ENCODE measurements at regions not wholly inside any gene's neighbourhood (a gene's known extent, or its start where the extent isn't known, plus 50 kb on each side); places are given as distances from the start of the nearest gene placed in this dataset.

- Histone ChIP-seq H4K91ac (ENCODE audit: insufficient read length, low read depth, low read length) (no peak overlapping the region), H3K4me1 (ENCODE audit: insufficient read depth, low read length) (no peaks in the 10 kb centered on the region), H3K9ac (ENCODE audit: extremely low read depth, insufficient read length, low read length) (no peak overlapping the region), H2BK20ac (ENCODE audit: low read depth, low read length, poor library complexity, severe bottlenecking) (no peak overlapping the region), H3K23ac (ENCODE audit: insufficient read length, low read depth, low read length) (no peak overlapping the region), H2AK5ac (ENCODE audit: insufficient read length, low read length) (no peak overlapping the region), H2BK120ac (ENCODE audit: low read depth, low read length, poor library complexity, severe bottlenecking) (no peak overlapping the region), H4K20me1 (ENCODE audit: control insufficient read depth, insufficient read depth, insufficient read length) (no peaks in the 10 kb centered on the region), H3K9me3 (ENCODE audit: control insufficient read depth, low read depth, low read length) (no peaks in the 10 kb centered on the region), H4K5ac (ENCODE audit: insufficient read length, low read depth, low read length) (no peak overlapping the region), H3K56ac (ENCODE audit: insufficient read length, low read depth, low read length) (no peak overlapping the region), H3K79me1 (ENCODE audit: insufficient read depth, low read depth, low read length, poor library complexity, severe bottlenecking) (no peaks in the 10 kb centered on the region), H3K4ac (ENCODE audit: low read depth, low read length) (no peak overlapping the region), H3K14ac (ENCODE audit: insufficient read depth, low read length) (no peak overlapping the region), H2AFZ (ENCODE audit: low read length) (no peak overlapping the region), H3K79me2 (ENCODE audit: insufficient read depth, low read length) (no peaks in the 10 kb centered on the region), H3T11ph (ENCODE audit: low read length) (no peak overlapping the region), H2BK15ac (ENCODE audit: low read depth, low read length) (no peak overlapping the region), H3K27me3 (ENCODE audit: insufficient read depth, low read length) (no peaks in the 10 kb centered on the region), H3K27ac (ENCODE audit: insufficient read length, low read depth, low read length) (no peak overlapping the region), H3K4me2 (ENCODE audit: insufficient read depth, insufficient read length, low read length) (no peak overlapping the region), H4K8ac (replicated peaks; ENCODE audit: insufficient read length, low read depth, low read length) (no peak overlapping the region), H3K23me2 (ENCODE audit: insufficient read length, low read depth, low read length, poor library complexity, severe bottlenecking) (no peaks in the 10 kb centered on the region), H2BK5ac (ENCODE audit: insufficient read length, low read length) (no peak overlapping the region), H3K18ac (ENCODE audit: insufficient read length, low read depth, low read length) (no peak overlapping the region), H2BK12ac (ENCODE audit: insufficient read length, low read depth, low read length) (no peak overlapping the region)
- TF ChIP-seq, protein P1, sequence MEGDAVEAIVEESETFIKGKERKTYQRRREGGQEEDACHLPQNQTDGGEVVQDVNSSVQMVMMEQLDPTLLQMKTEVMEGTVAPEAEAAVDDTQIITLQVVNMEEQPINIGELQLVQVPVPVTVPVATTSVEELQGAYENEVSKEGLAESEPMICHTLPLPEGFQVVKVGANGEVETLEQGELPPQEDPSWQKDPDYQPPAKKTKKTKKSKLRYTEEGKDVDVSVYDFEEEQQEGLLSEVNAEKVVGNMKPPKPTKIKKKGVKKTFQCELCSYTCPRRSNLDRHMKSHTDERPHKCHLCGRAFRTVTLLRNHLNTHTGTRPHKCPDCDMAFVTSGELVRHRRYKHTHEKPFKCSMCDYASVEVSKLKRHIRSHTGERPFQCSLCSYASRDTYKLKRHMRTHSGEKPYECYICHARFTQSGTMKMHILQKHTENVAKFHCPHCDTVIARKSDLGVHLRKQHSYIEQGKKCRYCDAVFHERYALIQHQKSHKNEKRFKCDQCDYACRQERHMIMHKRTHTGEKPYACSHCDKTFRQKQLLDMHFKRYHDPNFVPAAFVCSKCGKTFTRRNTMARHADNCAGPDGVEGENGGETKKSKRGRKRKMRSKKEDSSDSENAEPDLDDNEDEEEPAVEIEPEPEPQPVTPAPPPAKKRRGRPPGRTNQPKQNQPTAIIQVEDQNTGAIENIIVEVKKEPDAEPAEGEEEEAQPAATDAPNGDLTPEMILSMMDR (conservative IDR thresholded peaks at IDR 0.05): no peak
- H3K4me3 Mint-ChIP-seq: no peak overlapping the region
- peaks cover 13% of the 10 kb centered on the region for H3K27me3 Mint-ChIP-seq (ENCODE audit: low read depth)
- WGBS (ENCODE audit: extremely low coverage, insufficient read length, low lambda C conversion rate): no CpG with 5 or more reads among the region's 2 CpGs
- no peak for DNase-seq
- H3K9me3 Mint-ChIP-seq: no peaks in the 10 kb centered on the region; a peak in 1 of 5 replicates
- no peak overlapping the region for H3K27ac Mint-ChIP-seq
- H3K36me3 Mint-ChIP-seq (ENCODE audit: insufficient read depth in 1 of 3, low read depth in 3 of 3): no peaks in the 10 kb centered on the region
- H3K4me1 Mint-ChIP-seq: peaks cover 0 to 4% of the 10 kb centered on the region in 2 experiments; a peak in 2 of 4 replicates
Measured at GRCh38 chr20:4300401-4300800, 51.3 kb upstream of the ADRA1D start.

Data from H9 (cell line).